HG02852 (cell line): ENCODE measurements at regions not wholly inside any gene's neighbourhood (a gene's known extent, or its start where the extent isn't known, plus 50 kb on each side); places are given as distances from the start of the nearest gene placed in this dataset.
"Not testable (repeated sequence)": the region's sequence is repeated elsewhere in the genome, so short reads cannot be mapped to it uniquely, and the experiment has no call there.

Experiments
- ATAC-seq: cut with Tn5 transposase; IDR thresholded peaks from one replicate; pipeline ENCODE4 v1.9.1; 2021; ENCODE audit warnings: mild to moderate bottlenecking, moderate library complexity; ENCODE audit not compliant: unreplicated experiment

- no peak for ATAC-seq
These were observed 1030.3 kb downstream of the TDRD15 start for GRCh38 chr2:22153931-22154613.

GRCh38 chr2:22156661-22157060, 1032.9 kb downstream of the TDRD15 start:
- not testable (repeated sequence) for ATAC-seq

- ATAC-seq, result no peak
These were observed 1043.5 kb downstream of the TDRD15 start for GRCh38 chr2:22167256-22167655.

GRCh38 chr2:22175003-22175402, 1051.2 kb downstream of the TDRD15 start:
- no peak for ATAC-seq

GRCh38 chr2:22185251-22185650, 1061.5 kb downstream of the TDRD15 start:
- ATAC-seq, result no peak

- ATAC-seq, result not testable (repeated sequence)
These were observed 1062.6 kb downstream of the TDRD15 start for GRCh38 chr2:22186261-22186828.

GRCh38 chr2:22189893-22190480, 1066.2 kb downstream of the TDRD15 start:
- no peak for ATAC-seq

GRCh38 chr2:22194218-22194617, 1070.5 kb downstream of the TDRD15 start:
- no peak for ATAC-seq

- no peak for ATAC-seq
These were observed 1073.0 kb downstream of the TDRD15 start for GRCh38 chr2:22196806-22197205.

- no peak for ATAC-seq
These were observed 1074.9 kb downstream of the TDRD15 start for GRCh38 chr2:22198381-22199283.

GRCh38 chr2:22199994-22200393, 1076.2 kb downstream of the TDRD15 start:
- no peak for ATAC-seq

- no peak for ATAC-seq
These were observed 1085.8 kb downstream of the TDRD15 start for GRCh38 chr2:22209545-22209944.

GRCh38 chr2:22213237-22213636, 1089.5 kb downstream of the TDRD15 start:
- no peak for ATAC-seq

GRCh38 chr2:22215517-22215916, 1091.7 kb downstream of the TDRD15 start:
- ATAC-seq, result no peak

GRCh38 chr2:22217881-22218280, 1094.1 kb downstream of the TDRD15 start:
- no peak for ATAC-seq

- no peak for ATAC-seq
These were observed 1097.2 kb downstream of the TDRD15 start for GRCh38 chr2:22221006-22221405.

- ATAC-seq, result no peak
These were observed 1115.2 kb downstream of the TDRD15 start for GRCh38 chr2:22238967-22239366.

GRCh38 chr2:22247466-22247865, 1123.7 kb downstream of the TDRD15 start:
- ATAC-seq, result no peak

- no peak for ATAC-seq
These were observed 1125.1 kb downstream of the TDRD15 start for GRCh38 chr2:22248851-22249250.

GRCh38 chr2:22253171-22253570, 1129.4 kb downstream of the TDRD15 start:
- ATAC-seq, result no peak

- ATAC-seq, result no peak
These were observed 1123.8 kb upstream of the KLHL29 start for GRCh38 chr2:22261165-22261564.
